Activated CD4-positive, alpha-beta T cell treated with anti-CD3 and anti-CD28 coated beads, Interleukin-2, amount 50 U/mL, for 1 hour (primary cell): ENCODE measurements at regions not wholly inside any gene's neighbourhood (a gene's known extent, or its start where the extent isn't known, plus 50 kb on each side); places are given as distances from the start of the nearest gene placed in this dataset.

ENCODE experiments used
- DNase-seq: peaks from one replicate; pipeline ENCODE4 v3.0.0-alpha.2; 2020

GRCh38 chr10:113292086-113292485 is 260.8 kb upstream of the HABP2 start:
- DNase-seq: no peak

GRCh38 chr10:113292743-113293142 is 260.1 kb upstream of the HABP2 start:
- DNase-seq: no peak

GRCh38 chr10:113293167-113293566 is 259.7 kb upstream of the HABP2 start:
- no peak for DNase-seq

- no peak for DNase-seq
Observed at GRCh38 chr10:113294868-113295267, 258.0 kb upstream of the HABP2 start.

GRCh38 chr10:113297226-113297625 is 255.6 kb upstream of the HABP2 start:
- DNase-seq: no peak

- DNase-seq: no peak
Observed at GRCh38 chr10:113298616-113299015, 254.2 kb upstream of the HABP2 start.

- DNase-seq: no peak
Observed at GRCh38 chr10:113300201-113300600, 252.7 kb upstream of the HABP2 start.

- no peak for DNase-seq
Observed at GRCh38 chr10:113300617-113301016, 252.2 kb upstream of the HABP2 start.

GRCh38 chr10:113301342-113301984 is 251.4 kb upstream of the HABP2 start:
- no peak for DNase-seq

GRCh38 chr10:113302062-113302461 is 250.8 kb upstream of the HABP2 start:
- no peak for DNase-seq

GRCh38 chr10:113303544-113304146 is 249.2 kb upstream of the HABP2 start:
- DNase-seq: no peak

- DNase-seq: no peak
Observed at GRCh38 chr10:113304726-113305125, 248.1 kb upstream of the HABP2 start.

GRCh38 chr10:113305871-113306270 is 247.0 kb upstream of the HABP2 start:
- DNase-seq: no peak

- no peak for DNase-seq
Observed at GRCh38 chr10:113309791-113310190, 243.1 kb upstream of the HABP2 start.

- no peak for DNase-seq
Observed at GRCh38 chr10:113310347-113310746, 242.5 kb upstream of the HABP2 start.

- DNase-seq: no peak
Observed at GRCh38 chr10:113313048-113313602, 239.7 kb upstream of the HABP2 start.

- DNase-seq: no peak
Observed at GRCh38 chr10:113313722-113314121, 239.1 kb upstream of the HABP2 start.

- no peak for DNase-seq
Observed at GRCh38 chr10:113316506-113316905, 236.3 kb upstream of the HABP2 start.

GRCh38 chr10:113317489-113317888 is 235.4 kb upstream of the HABP2 start:
- DNase-seq: no peak

- DNase-seq: no peak
Observed at GRCh38 chr10:113319479-113319878, 233.4 kb upstream of the HABP2 start.

GRCh38 chr10:113320211-113320610 is 232.6 kb upstream of the HABP2 start:
- no peak for DNase-seq

GRCh38 chr10:113320987-113321386 is 231.9 kb upstream of the HABP2 start:
- DNase-seq: no peak

GRCh38 chr10:113322843-113323242 is 230.0 kb upstream of the HABP2 start:
- no peak for DNase-seq

- no peak for DNase-seq
Observed at GRCh38 chr10:113323985-113324384, 228.9 kb upstream of the HABP2 start.
